ENCODE measurements at regions not wholly inside any gene's neighbourhood (a gene's known extent, or its start where the extent isn't known, plus 50 kb on each side); places are given as distances from the start of the nearest gene placed in this dataset.
"Not testable (repeated sequence)": the region's sequence is repeated elsewhere in the genome, so short reads cannot be mapped to it uniquely, and the experiment has no call there.

- DNase-seq = peak; percentile 1
Observed at GRCh38 chr6:147986846-147987245, 355.8 kb upstream of the SASH1 start.

GRCh38 chr6:147990159-147990558, 352.5 kb upstream of the SASH1 start:
- DNase-seq = no peak

DNA sequence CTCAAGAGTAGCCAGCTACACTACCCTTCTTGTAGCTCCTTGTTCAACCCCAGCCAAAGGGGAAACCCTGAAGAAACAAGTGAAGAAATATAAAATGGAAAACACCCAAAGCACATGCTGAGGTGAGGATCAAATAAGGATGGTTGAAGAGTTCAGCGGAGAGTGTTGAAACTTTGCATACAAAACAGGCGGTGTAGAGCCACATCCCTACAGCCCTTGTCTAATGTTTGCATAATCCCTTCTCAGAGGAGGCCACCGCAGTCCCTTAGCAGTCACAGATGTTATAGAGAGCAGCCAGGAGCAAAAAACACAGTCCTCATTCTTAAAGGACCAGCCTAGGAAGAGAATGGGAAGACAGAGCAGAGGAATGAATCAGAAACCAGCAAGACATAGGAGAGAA, 350.7 kb upstream of the SASH1 start:
- no peak for DNase-seq

DNA sequence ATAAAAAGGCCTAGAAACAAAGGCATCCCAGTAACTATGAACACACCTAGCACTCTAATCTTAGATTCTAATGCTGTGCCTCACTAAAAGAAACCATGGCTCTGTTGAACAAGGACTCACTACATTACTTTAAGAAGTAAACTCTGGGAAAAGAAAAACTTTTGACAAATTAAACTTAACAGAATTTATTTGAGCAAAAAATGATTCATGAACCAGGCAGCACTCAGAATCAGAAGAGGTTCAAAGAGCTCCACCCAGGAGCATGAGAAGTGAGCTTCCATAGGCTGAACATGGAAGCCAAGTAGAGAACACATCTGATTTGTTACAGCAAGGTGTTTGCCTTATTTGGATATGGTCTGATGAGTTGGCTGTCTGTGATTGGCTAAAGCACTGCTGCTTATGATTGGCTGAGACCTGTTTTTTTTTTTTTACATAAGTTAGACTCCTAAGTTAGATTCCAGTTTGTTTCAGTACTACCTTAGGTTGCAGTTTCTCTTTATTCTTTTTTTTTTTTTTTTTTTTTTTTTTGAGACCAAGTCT, 343.6 kb upstream of the SASH1 start:
- no peak for DNase-seq

DNA sequence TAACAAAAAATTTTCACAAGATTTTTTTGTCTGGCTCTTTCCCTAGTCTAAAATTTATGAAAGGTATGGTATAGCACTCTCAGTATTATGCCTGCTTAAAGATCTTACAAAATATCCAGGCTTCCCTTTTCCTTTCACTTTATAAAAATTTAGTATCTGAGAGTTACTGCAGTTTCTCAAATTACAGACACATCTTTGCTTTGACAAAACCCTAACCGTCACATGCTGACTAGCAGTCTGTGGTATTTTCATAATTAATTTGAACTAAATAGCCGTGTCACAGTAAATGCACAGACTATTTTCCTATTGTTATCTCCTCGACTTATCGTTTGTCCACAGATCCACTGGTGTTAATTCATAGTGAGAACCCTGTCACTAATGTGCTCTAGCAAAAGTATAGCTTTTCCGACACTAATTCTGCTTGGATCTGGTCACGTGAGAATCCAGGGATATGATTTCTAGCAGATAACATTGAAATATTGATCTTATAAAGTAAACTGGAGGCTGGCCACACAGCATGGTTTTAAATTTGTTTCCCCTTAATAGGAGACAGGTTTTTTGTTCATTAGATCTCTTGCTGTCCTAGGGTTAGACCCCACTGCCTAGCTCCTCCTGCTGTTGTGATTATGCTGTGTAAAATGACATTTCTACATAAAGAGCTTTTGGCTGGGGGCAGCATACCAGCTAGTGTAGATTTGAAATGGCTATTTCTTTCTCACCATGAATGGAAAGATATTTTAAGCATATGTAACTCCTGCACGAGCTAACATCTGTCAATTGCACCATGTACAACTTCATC, 340.6 kb upstream of the SASH1 start:
- DNase-seq = no peak

DNA sequence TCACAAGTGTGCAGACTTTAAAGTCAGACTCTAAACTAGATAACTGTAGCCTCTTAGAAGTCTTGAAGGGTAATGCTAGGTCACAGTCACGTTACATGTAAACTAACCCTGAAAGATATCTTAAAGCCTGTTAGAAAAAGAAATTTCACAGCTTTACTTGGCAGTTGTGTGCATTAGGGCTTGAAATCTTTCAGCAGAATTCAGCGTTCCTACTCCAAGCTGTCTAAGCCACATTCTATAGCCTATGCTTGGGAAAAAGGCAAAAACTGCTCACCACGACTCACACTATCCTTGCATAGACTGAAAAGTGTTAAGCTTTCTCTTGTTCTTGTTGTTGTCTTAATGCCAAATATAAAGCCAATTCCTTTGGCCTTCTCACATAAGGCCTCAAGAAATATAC, 338.0 kb upstream of the SASH1 start:
- no peak for DNase-seq

GRCh38 chr6:148005806-148006205, 336.8 kb upstream of the SASH1 start:
- DNase-seq = no peak

- DNase-seq = not testable (repeated sequence)
Observed at GRCh38 chr6:148010516-148010915, 332.1 kb upstream of the SASH1 start.

DNA sequence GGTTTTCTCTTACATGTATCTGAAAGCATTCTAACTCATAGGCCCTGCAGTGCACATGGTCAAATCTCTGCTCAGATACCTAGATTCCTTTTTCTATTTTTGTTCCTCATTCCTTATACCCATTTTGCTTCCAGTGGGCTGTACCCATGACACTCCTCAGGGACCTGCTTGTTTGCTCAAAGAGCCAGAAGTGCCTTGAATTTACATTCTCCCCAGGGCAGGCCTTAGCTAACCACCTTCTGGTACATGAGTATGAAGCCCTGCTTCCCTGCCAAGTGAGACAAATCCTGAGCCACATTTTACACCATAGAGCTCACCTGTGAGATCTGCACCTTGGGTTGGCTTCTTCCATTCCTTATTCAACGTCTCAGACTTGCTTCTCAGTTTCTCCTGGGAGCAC, 326.6 kb upstream of the SASH1 start:
- no peak for DNase-seq

DNA sequence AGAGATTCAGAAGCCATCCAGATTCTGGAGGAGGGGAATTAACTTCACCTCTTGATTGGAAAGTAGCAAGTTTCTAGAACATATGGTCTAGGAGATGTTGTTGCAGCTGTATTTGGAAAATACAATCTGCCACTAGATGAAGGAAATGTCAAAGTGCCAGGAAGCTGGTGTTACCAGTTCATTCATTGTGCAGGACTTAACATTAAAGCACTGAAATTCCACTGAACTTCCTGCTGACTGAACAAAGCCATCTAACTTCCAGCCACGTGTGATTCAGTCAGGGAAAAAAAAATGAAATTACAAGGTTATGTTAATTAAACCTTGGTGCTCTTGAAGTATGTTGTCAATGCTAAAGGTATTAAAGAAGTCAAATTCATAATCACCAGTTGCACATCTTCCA, 321.5 kb upstream of the SASH1 start:
- no peak for DNase-seq

DNA sequence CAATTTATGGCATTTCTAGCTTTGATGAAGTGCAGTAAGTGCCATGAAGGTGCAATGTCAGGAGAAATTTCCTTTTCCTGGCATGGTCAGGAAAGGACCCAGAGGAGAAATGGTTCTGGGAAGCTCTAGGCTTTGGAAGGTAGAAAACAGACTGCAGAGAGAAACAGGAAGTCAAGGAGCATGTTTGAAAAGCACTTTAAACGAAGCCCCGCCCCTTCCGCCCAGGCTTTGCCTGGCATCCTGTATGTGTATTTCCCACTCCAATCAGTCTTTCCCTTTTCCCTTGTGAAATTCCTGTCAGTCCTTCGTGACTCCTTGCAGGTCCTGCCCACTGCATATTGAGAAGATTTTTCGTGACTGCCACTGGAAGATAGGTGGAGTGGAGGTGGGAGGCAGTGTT, 320.9 kb upstream of the SASH1 start:
- DNase-seq = no peak

DNA sequence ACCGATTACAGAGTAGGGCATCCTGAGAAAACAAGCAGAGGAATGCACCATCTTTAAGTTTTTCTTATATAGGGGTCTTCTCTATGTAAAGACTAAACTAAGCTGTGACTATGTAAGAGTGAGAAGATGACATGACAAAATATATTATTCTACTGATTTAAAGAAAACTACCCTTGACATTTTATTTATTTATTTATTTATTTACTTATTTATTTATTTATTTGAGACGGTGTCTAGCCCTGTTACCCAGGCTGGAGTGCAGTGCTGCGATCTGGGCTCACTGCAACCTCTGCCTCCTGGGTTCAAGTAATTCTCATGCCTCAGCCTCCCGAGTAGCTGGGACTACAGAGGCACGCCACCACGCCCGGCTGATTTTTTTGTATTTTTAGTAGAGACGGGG, 320.4 kb upstream of the SASH1 start:
- DNase-seq = not testable (repeated sequence)

DNA sequence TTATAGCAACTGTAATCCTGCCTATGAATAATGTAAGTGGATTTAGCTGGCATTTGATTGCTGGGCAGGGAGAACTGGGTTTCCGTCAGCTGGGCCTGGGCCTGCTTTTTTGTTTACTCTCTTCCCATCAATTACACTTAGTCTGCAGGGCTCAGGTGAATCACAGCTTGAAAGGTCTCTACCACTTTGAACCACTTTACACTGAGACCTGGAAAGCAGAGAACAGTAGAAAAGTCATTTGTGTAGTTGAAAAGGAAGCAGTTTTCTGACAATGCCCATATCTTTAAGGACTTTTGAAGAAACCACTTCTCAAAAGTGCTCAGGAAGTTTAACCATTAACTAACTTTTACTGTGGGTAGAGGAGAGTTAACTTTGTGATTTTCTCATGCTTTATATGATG, 315.4 kb upstream of the SASH1 start:
- DNase-seq = no peak

DNA sequence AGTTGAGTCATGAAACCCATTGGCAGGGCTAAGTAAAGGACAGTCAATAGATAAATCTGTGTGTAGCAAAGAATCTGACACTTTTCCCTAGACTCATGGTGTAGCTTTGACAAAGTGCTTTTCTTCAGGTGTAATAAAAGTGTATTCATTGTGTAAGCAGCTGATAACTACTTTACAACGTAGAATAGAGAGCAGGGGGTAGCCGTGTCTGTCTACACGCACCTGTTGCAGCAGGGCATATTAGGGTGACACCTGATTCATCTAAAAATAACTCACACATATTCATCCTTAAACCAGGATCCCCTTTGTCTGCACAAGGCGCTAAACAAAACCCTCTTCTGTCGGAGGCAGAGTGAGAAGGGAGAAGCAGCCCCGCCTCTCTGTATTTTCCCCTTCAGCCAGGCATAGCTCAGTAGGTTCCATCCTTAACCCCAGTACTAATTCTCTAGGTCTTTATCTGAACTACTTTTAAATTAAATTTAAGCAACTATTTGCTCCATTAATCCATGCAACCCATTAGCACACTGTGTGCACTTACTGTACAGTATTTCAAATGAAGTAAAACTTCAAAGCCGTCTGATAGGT, 306.7 kb upstream of the SASH1 start:
- DNase-seq = no peak

GRCh38 chr6:148037496-148037895, 305.1 kb upstream of the SASH1 start:
- no peak for DNase-seq

DNA sequence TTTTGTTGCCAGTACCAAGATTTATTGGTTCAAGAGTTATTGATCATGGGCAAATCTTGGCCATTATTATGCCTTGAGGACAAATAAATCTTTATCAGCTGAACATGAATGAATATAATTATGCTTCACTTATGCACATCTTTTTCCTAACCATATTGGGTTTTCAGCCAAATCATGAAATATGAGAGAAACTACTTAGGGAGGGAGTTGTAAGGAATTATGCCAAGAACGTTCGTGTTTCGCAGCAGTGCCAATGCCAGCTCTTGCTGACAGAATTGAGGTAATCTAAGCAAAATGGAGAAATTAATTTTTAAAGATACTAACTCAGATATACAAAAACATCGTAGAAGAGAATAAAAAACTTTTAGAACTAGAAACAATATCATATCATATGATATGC, 301.1 kb upstream of the SASH1 start:
- DNase-seq = no peak

DNA sequence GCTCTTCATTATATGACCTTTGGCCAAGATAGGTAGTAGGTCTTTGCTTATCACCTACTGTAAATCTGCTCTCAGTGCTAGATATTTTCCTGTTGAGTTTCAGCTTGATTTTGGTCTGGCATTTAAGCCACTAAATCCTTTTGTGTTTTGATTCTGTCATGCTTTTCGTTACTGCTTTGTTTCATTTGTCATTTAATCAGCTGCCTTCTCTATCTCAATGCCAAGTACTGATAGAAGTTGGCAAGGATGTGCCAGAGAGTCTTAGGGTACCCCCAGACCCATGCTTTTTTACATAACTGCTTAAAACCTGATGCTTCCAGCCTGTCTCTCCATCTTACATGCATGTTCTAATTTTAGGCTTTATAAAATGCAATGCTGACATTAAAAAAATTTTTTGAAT, 300.1 kb upstream of the SASH1 start:
- no peak for DNase-seq

DNA sequence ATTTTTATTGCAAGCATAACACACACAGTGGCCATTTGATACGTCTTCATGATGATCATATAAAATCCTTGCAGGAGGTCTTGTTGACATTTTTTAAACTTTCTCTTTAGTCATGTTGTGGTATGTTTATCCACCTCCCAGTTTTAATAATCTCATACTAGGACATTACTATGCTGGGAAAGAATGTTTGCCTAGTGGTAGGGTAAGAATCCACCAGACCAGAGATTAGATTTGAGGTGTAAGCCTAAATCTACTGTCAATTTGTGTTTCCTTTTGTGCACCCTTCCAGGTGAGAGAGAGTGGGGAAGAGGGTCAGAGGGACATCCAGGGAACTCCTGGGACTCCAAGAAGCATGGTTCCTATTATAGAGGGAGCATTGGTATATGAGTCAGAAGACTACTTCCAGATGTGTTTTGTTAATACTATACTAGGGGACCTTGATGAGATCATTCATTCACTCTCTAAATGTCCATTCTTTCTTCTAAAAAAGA, 298.3 kb upstream of the SASH1 start:
- no peak for DNase-seq

DNA sequence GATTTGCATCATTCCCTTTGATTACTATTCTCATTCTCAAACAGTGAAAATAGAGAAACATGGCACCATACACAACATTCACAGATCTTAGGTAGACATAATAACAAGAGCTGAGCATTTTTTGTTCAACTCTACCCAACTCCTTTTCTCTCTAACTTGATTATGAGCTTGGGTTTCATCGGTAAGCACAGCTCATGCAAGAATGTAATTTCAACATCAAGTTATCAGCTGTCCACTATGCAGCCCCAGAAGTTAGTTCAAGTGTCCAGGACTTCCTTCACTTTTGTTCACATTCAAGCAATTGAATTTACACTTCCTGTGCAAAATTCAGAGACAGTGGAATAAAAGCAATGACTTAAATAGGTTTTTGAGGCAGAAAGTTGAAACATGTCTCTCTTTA, 297.7 kb upstream of the SASH1 start:
- no peak for DNase-seq

- DNase-seq = no peak
Observed at GRCh38 chr6:148053209-148053608, 289.4 kb upstream of the SASH1 start.

GRCh38 chr6:148053796-148054195, 288.8 kb upstream of the SASH1 start:
- DNase-seq = no peak

GRCh38 chr6:148054219-148054618, 288.4 kb upstream of the SASH1 start:
- DNase-seq = no peak

DNA sequence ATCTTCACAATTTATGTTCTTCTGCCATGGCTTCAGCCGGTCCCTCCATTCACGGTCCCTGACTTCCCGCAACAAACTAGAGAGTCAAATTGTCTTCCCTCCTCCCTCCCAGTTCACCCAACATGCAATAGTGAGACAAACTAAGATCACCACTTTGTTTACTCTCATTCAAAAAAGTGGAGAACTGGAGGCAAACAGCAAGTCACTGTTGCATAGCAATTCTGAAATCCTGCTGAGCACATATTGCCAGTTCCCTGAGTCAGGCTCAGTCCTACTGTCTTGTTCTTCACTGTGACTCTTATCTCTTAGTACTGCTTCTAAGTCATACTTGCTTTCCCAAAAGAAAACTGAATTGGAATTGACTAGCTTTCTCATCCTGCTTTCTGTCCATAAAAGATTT, 287.2 kb upstream of the SASH1 start:
- no peak for DNase-seq

- no peak for DNase-seq
Observed at GRCh38 chr6:148059869-148060268, 282.8 kb upstream of the SASH1 start.
